ENCODE measurements at regions not wholly inside any gene's neighbourhood (a gene's known extent, or its start where the extent isn't known, plus 50 kb on each side); places are given as distances from the start of the nearest gene placed in this dataset.

DNA sequence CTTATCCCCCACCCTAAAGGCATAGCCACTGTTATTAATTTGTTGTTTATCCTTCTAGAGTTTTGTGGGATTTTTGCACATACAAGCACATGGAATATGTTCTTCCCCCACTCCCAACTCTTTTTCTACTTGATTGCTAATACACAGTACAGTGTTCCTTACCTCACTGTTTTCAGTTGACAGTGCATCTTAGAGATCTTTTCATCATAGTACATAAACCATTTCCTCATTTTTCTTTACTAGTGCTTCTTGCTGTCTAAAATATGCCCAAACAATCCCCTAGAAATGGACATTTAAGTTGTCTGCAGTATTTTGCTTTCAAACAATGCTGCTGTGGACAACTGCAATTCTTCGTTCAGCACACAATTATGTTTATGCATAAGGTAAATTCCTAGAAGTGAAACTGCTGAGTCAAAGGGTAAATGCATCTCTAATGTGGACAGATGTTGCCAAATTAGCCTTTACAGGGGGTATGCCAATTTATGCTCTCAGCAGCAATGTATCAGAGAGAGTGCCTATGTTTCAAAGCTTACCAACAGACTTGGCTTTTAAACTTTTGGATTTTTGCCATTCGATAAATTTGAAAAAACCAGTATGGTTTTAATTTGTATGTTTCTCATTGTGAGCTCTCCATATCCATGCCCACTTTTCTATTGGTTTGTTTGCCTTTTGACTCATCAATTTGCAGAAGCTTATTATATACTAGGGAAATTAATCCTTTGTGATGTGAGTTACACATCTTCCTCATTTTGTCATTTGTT is 132.6 kb downstream of the MRPS6 start:
- no peak for DNase-seq
- TF ChIP-seq POLR2A (IDR thresholded peaks at IDR 0.05; ENCODE audit: low read length): no peak

DNA sequence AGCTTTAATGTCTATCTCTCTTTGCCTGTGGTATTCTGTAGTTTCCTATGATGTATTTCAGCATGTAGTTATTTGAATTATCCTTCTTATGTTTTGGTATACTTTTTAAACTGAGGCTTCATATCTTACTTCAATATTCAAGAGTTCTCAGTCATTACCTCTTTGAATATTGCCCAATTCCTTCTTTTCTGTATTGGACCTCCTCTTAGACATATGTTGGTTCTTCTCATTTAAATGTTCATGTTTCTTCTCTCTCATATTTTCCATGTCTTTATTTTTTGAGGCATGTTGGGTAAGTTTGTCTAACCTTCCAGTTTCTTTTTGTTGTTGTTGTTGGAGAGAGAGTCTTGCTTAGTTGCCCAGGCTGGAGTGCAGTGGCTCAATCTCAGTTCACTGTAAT is 140.6 kb downstream of the MRPS6 start:
- no peak for DNase-seq
- TF ChIP-seq POLR2A (IDR thresholded peaks at IDR 0.05; ENCODE audit: low read length): no peak
- no peak for TF ChIP-seq GATA1 (IDR thresholded peaks at IDR 0.05; ENCODE audit: low read depth, low read length)

DNA sequence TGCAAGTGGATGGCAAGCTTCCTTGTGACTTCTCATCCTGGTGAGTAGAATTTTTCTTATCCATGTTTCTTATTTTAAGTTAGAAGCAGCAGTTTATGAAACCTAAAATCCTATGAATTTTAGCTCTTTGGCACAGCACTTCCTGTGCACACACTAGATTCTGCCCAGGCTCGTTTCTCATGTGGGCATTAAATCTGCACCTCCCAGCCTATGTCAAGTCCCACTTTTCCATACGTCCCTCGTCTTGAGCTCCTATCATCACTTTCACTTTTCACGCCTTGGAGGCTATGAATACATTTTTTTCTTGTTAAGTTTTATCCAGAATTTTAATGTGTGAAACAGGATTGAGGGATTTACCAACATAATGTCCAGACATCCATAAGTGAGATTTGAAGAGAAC is 142.1 kb downstream of the MRPS6 start:
- TF ChIP-seq POLR2A (IDR thresholded peaks at IDR 0.05; ENCODE audit: low read length): no peak
- TF ChIP-seq GATA1 (IDR thresholded peaks at IDR 0.05; ENCODE audit: low read depth, low read length): no peak
- DNase-seq: no peak

DNA sequence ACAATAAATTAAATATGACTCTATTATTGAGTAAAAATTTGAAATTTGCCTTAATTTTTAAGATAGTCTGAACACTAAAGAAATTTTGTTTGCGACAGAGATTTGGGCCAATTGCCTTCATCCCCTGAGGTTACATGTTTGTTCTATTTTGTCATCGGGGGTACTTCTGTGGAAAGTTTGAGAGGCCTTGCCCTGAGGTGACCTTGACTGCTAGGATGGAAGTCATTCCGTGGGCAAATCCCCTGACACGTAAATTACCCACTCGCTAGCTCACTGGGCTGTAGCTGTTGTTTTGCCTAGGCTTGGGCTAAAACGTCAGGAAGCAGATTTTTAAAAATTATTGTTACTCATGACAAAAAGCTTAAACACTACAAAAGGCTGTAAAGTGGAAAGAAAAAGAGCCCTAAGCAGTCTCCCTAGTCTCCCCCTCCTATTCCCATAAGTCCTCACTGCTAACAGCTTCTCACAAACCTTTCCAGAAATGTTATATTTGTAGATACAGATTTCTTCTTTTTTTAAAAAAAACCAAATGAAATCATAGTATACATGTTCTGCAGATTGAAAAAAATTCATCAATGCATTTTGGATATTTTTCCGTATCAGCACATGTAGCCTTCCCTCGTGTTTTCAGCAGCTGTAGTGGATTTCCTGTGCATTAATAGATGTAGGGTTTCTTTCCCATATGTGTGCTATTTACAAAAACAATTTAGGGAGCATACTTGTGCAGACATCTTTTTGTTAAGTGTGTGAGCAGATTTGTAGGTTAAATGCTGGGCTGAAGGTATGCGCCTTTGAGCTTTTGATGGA is 142.7 kb downstream of the MRPS6 start:
- DNase-seq: no peak
- TF ChIP-seq GATA1 (IDR thresholded peaks at IDR 0.05; ENCODE audit: low read depth, low read length) (no peak), POLR2A (IDR thresholded peaks at IDR 0.05; ENCODE audit: low read length) (no peak)

DNA sequence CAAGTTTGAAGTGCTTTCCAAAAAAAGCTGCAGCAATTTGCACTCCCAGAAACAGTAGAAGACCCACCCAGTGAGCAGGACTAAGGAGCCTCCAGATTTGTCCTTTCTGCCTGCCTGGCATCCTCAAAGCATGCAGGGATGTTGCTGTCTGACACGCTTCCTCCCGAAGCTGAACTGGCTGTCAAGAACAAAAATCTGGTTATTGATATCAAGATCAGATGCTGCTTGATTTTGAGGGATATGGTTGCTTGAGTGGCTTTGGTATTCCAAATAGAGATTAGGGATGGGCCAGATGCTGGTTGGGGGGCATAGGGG is 143.3 kb downstream of the MRPS6 start:
- no peak for DNase-seq
- TF ChIP-seq POLR2A (IDR thresholded peaks at IDR 0.05; ENCODE audit: low read length) (no peak), GATA1 (IDR thresholded peaks at IDR 0.05; ENCODE audit: low read depth, low read length) (no peak)

DNA sequence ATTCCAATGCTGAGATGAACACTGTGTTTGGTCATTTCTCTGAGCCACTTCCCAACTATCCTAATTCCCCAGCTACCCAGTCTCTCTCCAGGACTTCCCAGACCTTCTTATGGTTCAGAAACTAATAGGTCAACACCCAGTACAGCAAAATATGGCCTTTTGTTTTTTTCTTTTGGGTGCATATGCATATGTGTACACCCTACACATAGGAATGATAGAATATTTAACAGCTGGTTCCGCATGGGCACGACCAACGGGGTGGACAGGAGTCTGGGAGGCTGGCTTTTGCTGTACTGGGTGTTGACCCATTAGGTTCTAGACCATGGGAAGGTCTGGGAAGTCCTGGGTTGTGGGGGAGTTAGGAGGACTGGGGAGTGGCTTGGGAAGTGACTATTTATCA is 143.9 kb downstream of the MRPS6 start:
- DNase-seq: no peak
- TF ChIP-seq POLR2A (IDR thresholded peaks at IDR 0.05; ENCODE audit: low read length) (no peak), GATA1 (IDR thresholded peaks at IDR 0.05; ENCODE audit: low read depth, low read length) (no peak)

DNA sequence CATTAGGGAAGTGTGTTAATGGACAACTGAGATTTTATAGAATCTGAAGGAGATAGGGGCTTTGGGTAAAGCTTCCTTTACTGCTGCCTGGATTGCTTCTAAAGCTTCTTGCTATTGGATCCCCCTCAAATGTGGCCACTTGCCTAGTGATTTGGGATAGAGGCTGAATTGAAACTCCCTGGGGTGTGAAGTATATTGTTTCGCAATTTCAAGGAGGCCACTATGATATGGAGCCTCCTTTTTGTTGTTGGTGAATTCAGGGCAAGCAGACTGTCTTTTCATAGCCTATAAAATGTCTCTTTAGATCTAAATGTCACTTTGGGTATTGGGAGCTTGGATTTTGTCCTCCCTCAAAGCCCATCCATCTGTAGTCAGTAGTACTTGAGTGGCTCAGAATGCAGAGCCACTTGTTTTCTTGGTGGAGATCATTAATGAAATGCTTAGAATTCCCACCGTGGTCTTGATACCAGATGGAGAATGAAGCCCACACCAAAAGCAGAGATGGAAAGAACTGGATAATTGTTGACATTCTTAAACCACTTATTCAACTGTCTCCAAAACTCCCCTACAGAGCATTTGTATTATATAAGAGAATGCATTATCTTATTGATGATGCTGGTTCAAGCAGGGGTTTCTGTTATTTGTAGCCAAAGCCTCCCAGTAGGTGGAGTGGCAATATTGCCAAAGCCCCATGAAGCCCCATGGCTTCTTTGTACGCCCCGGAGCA is 144.3 kb upstream of the KCNE2 start:
- DNase-seq: no peak
- no peak for TF ChIP-seq GATA1 (IDR thresholded peaks at IDR 0.05; ENCODE audit: low read depth, low read length)
- no peak for TF ChIP-seq POLR2A (IDR thresholded peaks at IDR 0.05; ENCODE audit: low read length)

DNA sequence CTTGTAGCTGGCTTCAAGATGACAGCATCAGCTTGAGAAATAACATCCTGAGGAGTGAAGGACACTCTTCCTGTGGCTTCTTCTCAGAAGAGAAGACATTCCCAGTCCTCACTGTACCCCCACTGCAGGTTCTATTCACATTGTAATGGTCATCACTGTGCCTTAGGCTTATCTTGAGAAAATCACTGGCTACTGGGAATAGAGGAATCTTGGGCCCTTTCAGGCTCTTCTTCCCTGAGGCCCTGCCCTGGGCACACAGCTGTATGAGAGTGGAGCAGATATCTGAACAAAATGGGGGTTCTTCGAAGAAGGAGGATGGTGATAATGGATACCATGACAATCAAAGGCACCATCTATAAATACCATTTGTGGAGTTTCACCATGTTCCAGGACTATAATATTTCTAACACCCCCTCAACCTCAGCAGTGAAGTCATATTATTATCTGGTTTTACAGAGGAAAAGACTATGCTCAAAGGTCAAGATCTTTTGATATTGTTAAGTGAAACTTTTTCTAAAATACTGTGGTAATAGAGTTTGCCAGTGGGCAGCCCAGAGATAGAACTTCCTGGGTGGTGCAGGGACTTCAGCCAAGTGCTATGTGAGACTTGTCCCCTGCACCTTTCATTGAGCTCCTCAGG is 143.1 kb upstream of the KCNE2 start:
- no peak for TF ChIP-seq POLR2A (IDR thresholded peaks at IDR 0.05; ENCODE audit: low read length)
- no peak for TF ChIP-seq GATA1 (IDR thresholded peaks at IDR 0.05; ENCODE audit: low read depth, low read length)

DNA sequence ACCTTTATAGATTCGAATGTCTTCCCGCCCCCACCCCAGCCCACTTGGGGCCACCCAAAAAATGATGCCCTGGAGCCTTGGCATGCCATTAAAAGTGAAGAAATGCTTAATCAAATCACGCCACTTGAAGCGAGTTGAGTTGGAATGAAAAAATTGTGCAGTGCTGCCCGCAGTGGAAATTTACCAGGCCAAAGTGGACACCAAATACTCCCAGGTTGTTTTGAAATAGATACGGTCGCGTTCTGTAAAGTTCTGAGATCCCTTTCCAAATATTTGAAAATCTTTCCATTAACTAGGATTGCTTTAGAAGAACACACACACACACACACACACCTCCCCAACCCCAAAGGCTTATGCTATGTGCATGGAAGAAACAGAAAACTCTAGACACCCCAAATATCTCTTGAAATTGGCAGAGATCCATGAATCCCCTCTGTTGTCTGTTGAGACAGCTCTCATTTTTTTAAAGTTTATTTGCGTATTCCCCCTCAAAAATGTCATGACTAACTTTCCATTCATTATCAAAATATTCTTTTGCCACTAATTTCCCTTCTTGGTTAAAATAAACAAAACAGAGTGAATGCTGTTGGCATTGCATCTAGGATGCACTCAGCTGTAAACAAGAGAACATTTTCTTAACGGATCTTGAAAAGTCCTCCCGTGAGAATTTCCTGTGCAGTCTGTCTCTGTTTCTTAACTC is 142.3 kb upstream of the KCNE2 start:
- TF ChIP-seq POLR2A (IDR thresholded peaks at IDR 0.05; ENCODE audit: low read length) (no peak), GATA1 (IDR thresholded peaks at IDR 0.05; ENCODE audit: low read depth, low read length) (no peak)
- no peak for DNase-seq

More for the DNA sequence above, 143.1 kb upstream of the KCNE2 start:
- DNase-seq: no peak

DNA sequence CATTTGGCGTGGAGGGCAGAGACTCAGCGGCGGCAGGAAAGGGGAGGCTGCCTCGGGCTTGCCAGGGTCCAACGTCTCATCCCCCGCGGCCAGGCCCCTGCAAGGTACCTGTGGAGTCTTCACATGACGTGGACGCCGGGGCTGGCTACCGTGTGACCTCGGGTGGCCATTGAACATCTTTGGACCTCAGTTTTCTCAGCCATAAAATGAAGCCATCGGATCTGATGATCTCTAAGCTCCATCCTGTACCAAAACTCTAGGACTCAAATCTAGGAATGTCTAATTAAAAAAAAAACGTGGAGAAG is 141.8 kb upstream of the KCNE2 start:
- no peak for TF ChIP-seq GATA1 (IDR thresholded peaks at IDR 0.05; ENCODE audit: low read depth, low read length)
- TF ChIP-seq POLR2A (IDR thresholded peaks at IDR 0.05; ENCODE audit: low read length): no peak
- no peak for DNase-seq

DNA sequence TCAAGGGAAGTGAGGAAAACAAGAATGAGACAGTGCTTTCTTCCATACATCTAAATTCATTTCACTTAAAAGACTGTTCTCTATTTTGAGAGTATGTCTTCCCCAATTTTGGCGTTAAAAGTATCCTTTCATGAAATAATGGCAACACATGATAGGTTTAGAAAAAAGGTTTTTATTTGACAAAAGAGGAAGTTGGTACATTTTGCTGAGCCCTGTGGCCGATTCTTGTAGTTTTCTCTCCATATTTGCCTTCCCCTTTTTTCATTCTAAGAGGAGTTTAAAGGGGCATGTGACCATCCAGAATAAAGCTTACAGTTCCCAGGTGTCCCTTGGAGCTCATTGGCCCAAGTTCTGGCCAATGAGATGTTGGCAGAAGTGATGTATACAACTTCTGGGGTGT is 140.4 kb upstream of the KCNE2 start:
- DNase-seq: no peak
- TF ChIP-seq GATA1 (IDR thresholded peaks at IDR 0.05; ENCODE audit: low read depth, low read length) (no peak), POLR2A (IDR thresholded peaks at IDR 0.05; ENCODE audit: low read length) (no peak)

DNA sequence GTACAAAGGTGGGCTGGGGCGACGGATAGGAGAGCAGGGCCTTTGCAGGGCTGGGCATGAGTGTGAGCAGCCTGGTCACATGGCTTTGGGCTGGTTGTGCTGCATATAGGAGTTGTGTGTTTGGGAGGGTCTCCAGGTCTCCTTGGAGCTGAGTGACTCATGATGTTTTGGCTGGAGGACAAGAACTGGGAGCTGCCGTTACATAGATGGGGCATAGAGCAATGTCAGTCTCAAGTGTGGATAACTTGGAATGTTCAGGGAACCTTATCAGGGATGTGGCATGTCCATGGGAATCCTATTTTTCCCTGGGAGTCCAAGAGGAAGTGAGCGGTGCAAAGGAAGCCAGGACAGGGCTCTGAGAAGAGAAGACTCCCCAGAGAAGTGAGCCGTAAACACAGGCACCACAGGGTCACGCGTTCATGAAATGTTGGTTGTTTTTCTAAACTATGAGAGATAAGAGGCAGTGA is 136.4 kb upstream of the KCNE2 start:
- TF ChIP-seq POLR2A (IDR thresholded peaks at IDR 0.05; ENCODE audit: low read length) (no peak), GATA1 (IDR thresholded peaks at IDR 0.05; ENCODE audit: low read depth, low read length) (no peak)
- DNase-seq: no peak

DNA sequence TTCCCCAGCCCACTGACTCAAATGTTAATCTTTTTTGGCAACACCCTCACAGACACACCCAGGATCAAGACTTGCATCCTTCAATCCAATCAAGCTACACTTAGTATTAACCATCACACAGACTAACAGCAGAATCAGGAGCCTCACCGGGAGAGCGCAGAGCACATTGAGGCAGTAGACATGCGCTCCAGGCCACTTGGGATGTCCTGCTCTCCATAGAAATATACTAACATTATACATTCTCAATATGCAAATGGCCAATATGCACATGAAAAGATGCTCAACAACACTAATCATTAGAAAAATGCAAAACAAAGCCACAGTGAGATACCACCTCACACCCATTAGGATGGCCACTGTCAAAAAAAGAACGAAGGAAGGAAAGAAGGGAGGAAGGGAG is 135.0 kb upstream of the KCNE2 start:
- no peak for DNase-seq
- TF ChIP-seq GATA1 (IDR thresholded peaks at IDR 0.05; ENCODE audit: low read depth, low read length) (no peak), POLR2A (IDR thresholded peaks at IDR 0.05; ENCODE audit: low read length) (no peak)

Measured in erythroblast (primary cell).